ENCODE measurements at regions not wholly inside any gene's neighbourhood (a gene's known extent, or its start where the extent isn't known, plus 50 kb on each side); places are given as distances from the start of the nearest gene placed in this dataset.

GRCh38 chr10:10078446-10078845 lies 939.2 kb upstream of the CELF2 start:
- DNase-seq (ENCODE audit: low read depth): no peak
- no peak overlapping the region for H3K4me3 ChIP-seq (ENCODE audit: low read length)
- TF ChIP-seq, protein P1, sequence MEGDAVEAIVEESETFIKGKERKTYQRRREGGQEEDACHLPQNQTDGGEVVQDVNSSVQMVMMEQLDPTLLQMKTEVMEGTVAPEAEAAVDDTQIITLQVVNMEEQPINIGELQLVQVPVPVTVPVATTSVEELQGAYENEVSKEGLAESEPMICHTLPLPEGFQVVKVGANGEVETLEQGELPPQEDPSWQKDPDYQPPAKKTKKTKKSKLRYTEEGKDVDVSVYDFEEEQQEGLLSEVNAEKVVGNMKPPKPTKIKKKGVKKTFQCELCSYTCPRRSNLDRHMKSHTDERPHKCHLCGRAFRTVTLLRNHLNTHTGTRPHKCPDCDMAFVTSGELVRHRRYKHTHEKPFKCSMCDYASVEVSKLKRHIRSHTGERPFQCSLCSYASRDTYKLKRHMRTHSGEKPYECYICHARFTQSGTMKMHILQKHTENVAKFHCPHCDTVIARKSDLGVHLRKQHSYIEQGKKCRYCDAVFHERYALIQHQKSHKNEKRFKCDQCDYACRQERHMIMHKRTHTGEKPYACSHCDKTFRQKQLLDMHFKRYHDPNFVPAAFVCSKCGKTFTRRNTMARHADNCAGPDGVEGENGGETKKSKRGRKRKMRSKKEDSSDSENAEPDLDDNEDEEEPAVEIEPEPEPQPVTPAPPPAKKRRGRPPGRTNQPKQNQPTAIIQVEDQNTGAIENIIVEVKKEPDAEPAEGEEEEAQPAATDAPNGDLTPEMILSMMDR (conservative IDR thresholded peaks at IDR 0.05; ENCODE audit: low read length): no peak

DNA sequence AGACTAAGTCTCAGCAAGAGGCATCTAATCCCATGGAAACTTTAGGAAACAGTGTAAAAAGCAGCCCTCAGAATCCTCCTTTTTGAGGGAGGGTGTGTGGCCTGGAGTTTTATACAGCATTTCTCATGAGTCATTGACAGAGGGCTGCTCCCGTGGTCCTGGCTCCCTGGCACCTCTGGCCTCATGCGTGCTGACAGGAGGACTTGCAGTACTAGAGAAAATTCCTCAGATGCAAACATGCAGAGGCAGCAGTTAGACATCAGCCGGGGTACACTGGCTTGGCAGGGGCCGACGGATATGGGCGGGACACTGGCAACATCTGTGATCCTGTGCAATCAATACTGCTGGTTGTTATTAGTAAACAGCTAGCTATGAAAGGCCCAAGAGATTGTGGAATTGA lies 925.1 kb upstream of the CELF2 start:
- TF ChIP-seq, protein P1 (conservative IDR thresholded peaks at IDR 0.05; ENCODE audit: low read length): no peak
- H3K4me3 ChIP-seq (ENCODE audit: low read length): no peak overlapping the region
- DNase-seq (ENCODE audit: low read depth): peak; percentile 4

DNA sequence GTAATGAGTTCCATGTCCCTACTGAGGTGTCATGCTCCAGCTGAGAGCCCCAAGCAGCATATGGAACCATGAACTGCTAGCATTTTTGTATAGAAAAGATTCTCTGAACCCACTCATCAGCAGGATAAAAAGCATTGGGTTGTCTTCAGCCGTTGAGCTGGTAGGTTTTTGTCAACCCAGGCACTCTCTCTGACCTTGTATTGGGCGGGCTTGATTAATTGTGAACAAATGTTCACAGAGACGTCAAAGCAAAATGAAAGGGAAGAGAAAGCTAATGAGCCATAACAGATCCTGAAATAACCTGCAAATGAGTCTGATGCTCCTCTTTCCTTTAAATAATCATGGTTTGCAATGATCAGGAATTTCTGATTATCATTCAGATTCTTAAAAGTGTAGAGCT lies 924.7 kb upstream of the CELF2 start:
- TF ChIP-seq, protein P1 (conservative IDR thresholded peaks at IDR 0.05; ENCODE audit: low read length): no peak
- H3K4me3 ChIP-seq (ENCODE audit: low read length): no peak overlapping the region
- DNase-seq (ENCODE audit: low read depth): no peak

- no peak for DNase-seq (ENCODE audit: low read depth)
- TF ChIP-seq, protein P1 (conservative IDR thresholded peaks at IDR 0.05; ENCODE audit: low read length): no peak
- H3K4me3 ChIP-seq (ENCODE audit: low read length): no peak overlapping the region
Measured at GRCh38 chr10:10094691-10095090, 923.0 kb upstream of the CELF2 start.

- DNase-seq (ENCODE audit: low read depth): no peak
- TF ChIP-seq, protein P1 (conservative IDR thresholded peaks at IDR 0.05; ENCODE audit: low read length): no peak
- no peak overlapping the region for H3K4me3 ChIP-seq (ENCODE audit: low read length)
Measured at GRCh38 chr10:10096296-10096695, 921.4 kb upstream of the CELF2 start.

DNA sequence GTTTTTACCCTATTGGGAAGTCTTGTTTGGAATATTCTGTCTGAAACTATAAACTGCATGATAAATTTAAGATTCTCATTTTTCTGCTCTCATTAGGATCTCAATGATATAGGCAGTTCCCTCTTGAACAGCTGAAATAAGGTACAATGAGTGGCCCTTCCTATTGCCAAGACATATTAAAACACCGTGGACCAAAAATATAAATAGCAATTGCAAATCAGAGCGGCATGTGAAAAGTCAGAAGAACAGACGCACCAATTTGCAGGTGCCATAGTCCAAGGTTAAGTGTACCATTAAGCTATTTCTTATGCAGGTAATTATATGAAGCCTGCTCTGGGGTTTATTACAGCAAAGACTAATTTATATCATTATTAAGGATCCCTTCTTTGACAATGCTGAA lies 920.8 kb upstream of the CELF2 start:
- TF ChIP-seq, protein P1 (conservative IDR thresholded peaks at IDR 0.05; ENCODE audit: low read length): no peak
- no peak overlapping the region for H3K4me3 ChIP-seq (ENCODE audit: low read length)
- no peak for DNase-seq (ENCODE audit: low read depth)

DNA sequence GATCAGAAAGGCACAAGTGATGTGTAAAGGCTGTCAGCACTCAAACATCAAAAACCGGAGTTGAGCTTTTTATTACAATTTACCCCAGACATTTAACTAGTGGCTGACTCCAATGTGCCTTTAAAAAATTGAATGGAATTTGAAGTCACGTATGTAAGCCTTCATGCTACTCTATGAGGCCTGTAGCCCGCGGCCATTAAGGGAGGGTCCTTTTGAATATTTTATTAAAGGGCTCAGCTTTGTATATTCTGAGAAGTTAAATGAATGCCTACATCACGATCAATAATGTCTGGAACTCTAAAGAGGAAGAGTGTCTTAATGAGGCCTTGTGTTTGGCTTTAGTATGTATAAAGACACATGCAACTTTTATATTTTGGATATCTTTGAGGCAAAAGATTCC lies 916.6 kb upstream of the CELF2 start:
- TF ChIP-seq, protein P1 (conservative IDR thresholded peaks at IDR 0.05; ENCODE audit: low read length): no peak

More for the DNA sequence above, 916.6 kb upstream of the CELF2 start:
- H3K4me3 ChIP-seq (ENCODE audit: low read length): no peak overlapping the region
- DNase-seq (ENCODE audit: low read depth): no peak

All from AG10803 (cell line).